ENCODE measurements at regions not wholly inside any gene's neighbourhood (a gene's known extent, or its start where the extent isn't known, plus 50 kb on each side); places are given as distances from the start of the nearest gene placed in this dataset.
A peak's percentile ranks its signal among the peaks of the same experiment; 100 is the strongest.

- no peak for TF ChIP-seq CTCF (IDR thresholded peaks at IDR 0.05)
- peak overlapping the region; percentile 43 for H3K27ac Mint-ChIP-seq (ENCODE audit: unreplicated experiment)
These were observed 147.7 kb upstream of the GALNT15 start for GRCh38 chr3:16026753-16027152.

GRCh38 chr3:16028604-16029003 lies 145.9 kb upstream of the GALNT15 start:
- Mint-ChIP-seq H3K4me3 (ENCODE audit: unreplicated experiment) (no peak overlapping the region), H3K27ac (ENCODE audit: unreplicated experiment) (peak overlapping the region; percentile 71), H3K27me3 (ENCODE audit: low read depth) (no peaks in the 10 kb centered on the region), H3K4me1 (ENCODE audit: low read depth) (peaks cover 30% of the 10 kb centered on the region), H3K36me3 (ENCODE audit: low read depth) (no peaks in the 10 kb centered on the region), H3K9me3 (ENCODE audit: low read depth) (peaks cover 3% of the 10 kb centered on the region)
- TF ChIP-seq CTCF (IDR thresholded peaks at IDR 0.05) = no peak
- no peak for DNase-seq (ENCODE audit: low spot score)

More at GRCh38 chr3:16026753-16027152, 147.7 kb upstream of the GALNT15 start:
- no peak overlapping the region for H3K4me3 Mint-ChIP-seq (ENCODE audit: unreplicated experiment)
- H3K9me3 Mint-ChIP-seq (ENCODE audit: low read depth) = peaks cover 3% of the 10 kb centered on the region
- no peak for DNase-seq (ENCODE audit: low spot score)
- H3K36me3 Mint-ChIP-seq (ENCODE audit: low read depth) = no peaks in the 10 kb centered on the region
- no peaks in the 10 kb centered on the region for H3K27me3 Mint-ChIP-seq (ENCODE audit: low read depth)
- H3K4me1 Mint-ChIP-seq (ENCODE audit: low read depth) = peaks cover 28% of the 10 kb centered on the region

- no peaks in the 10 kb centered on the region for H3K9me3 Mint-ChIP-seq (ENCODE audit: low read depth)
- no peak overlapping the region for H3K4me3 Mint-ChIP-seq (ENCODE audit: unreplicated experiment)
- H3K27ac Mint-ChIP-seq (ENCODE audit: unreplicated experiment) = no peak overlapping the region
- no peak for TF ChIP-seq CTCF (IDR thresholded peaks at IDR 0.05)
- no peaks in the 10 kb centered on the region for H3K27me3 Mint-ChIP-seq (ENCODE audit: low read depth)
- H3K36me3 Mint-ChIP-seq (ENCODE audit: low read depth) = no peaks in the 10 kb centered on the region
- peaks cover 40% of the 10 kb centered on the region for H3K4me1 Mint-ChIP-seq (ENCODE audit: low read depth)
- DNase-seq (ENCODE audit: low spot score) = no peak
These were observed 144.1 kb upstream of the GALNT15 start for GRCh38 chr3:16030342-16030741.

GRCh38 chr3:16031434-16031833 lies 143.0 kb upstream of the GALNT15 start:
- Mint-ChIP-seq H3K27me3 (ENCODE audit: low read depth) (no peaks in the 10 kb centered on the region), H3K9me3 (ENCODE audit: low read depth) (no peaks in the 10 kb centered on the region), H3K36me3 (ENCODE audit: low read depth) (no peaks in the 10 kb centered on the region), H3K27ac (ENCODE audit: unreplicated experiment) (no peak overlapping the region), H3K4me1 (ENCODE audit: low read depth) (peaks cover 43% of the 10 kb centered on the region), H3K4me3 (ENCODE audit: unreplicated experiment) (no peak overlapping the region)
- no peak for DNase-seq (ENCODE audit: low spot score)
- no peak for TF ChIP-seq CTCF (IDR thresholded peaks at IDR 0.05)

- H3K4me1 Mint-ChIP-seq (ENCODE audit: low read depth) = peaks cover 19% of the 10 kb centered on the region
- TF ChIP-seq CTCF (IDR thresholded peaks at IDR 0.05) = no peak
These were observed 140.4 kb upstream of the GALNT15 start for GRCh38 chr3:16033889-16034687.

More at GRCh38 chr3:16033889-16034687, 140.4 kb upstream of the GALNT15 start:
- Mint-ChIP-seq H3K9me3 (ENCODE audit: low read depth) (peaks cover 3% of the 10 kb centered on the region), H3K27ac (ENCODE audit: unreplicated experiment) (peak overlapping the region; percentile 25), H3K36me3 (ENCODE audit: low read depth) (no peaks in the 10 kb centered on the region), H3K27me3 (ENCODE audit: low read depth) (no peaks in the 10 kb centered on the region), H3K4me3 (ENCODE audit: unreplicated experiment) (no peak overlapping the region)
- DNase-seq (ENCODE audit: low spot score) = no peak

Measured in chondrocyte (in vitro differentiated cells).